Fibroblast of skin of back (primary cell): ENCODE measurements at regions not wholly inside any gene's neighbourhood (a gene's known extent, or its start where the extent isn't known, plus 50 kb on each side); places are given as distances from the start of the nearest gene placed in this dataset.
"Not testable (repeated sequence)": the region's sequence is repeated elsewhere in the genome, so short reads cannot be mapped to it uniquely, and the experiment has no call there.

ENCODE experiments used
- DNase-seq: peaks from one replicate; pipeline ENCODE4 v3.0.0-alpha.2; 2013

DNA sequence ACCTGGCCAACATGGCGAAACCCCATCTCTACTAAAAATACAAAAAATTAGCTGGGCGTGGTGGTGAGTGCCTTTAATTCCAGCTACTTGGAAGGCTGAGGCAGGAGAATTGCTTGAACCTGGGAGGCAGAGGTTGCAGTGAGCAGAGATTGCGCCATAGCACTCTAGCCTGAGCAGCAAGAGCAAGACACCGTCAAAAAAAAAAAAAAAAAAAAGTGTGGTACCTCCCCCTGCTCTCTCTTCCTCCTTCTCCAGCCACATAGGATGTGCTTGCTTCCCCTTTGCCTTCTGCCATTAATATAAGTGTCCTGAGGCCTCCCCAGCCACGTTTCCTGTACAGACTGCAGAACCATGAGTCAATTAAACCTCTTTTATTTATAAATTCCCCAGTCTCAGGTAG is 226.8 kb downstream of the CYP26B1 start:
- not testable (repeated sequence) for DNase-seq

DNA sequence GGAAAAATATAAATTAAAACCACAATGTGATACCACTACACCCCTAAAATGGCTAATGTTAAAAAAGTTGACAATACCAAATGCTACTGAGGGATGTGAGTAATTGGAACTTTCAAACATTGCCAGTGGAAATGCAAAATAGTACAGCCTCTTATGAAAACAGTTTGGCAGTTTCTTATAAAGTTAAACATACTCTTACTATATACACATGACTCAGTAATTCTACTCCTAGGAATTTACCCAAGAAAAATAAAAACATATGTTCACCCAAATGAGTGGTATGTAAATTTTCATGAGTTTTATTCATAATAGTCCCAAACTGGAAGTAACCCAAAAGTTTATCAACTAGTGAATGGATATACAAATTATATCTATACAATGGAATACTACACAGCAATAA is 228.0 kb downstream of the CYP26B1 start:
- peak; percentile 84 for DNase-seq

DNA sequence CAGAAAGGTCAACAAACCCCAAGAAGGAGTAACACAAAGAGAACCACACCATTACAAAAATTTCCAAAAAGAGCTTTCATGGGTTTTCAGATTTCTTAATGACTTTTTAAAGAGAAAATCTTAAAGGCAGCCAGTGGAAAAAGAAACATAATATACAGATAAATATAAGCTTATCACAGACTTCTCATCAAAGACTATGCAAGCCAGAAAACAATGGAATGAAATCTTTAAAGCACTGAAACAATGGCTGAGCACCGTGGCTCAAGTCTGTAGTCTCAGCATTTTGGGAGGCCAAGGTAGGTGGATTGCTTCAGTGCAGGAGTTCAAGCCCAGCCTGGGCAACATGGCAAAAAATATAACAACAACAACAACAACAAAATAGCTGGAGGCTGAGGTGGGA is 237.4 kb downstream of the CYP26B1 start:
- DNase-seq = no peak

DNA sequence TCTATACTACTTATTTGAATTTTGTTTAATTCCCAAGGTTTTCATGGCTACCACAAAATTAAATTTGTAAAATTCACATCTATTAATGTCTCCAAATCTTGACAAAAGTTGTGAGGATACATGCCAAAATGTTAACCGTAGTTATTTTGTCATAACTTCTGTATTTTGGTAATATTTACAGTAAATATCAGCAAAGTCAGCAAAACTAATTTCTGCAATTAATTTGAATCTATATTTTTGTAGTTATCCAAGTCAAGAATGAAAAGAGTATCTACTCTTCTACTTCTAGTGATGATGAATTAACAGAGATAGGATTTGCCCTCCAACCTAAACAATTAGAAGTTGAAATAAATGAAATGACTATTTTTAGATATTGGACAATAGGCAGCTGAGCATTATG is 238.9 kb downstream of the CYP26B1 start:
- no peak for DNase-seq

DNA sequence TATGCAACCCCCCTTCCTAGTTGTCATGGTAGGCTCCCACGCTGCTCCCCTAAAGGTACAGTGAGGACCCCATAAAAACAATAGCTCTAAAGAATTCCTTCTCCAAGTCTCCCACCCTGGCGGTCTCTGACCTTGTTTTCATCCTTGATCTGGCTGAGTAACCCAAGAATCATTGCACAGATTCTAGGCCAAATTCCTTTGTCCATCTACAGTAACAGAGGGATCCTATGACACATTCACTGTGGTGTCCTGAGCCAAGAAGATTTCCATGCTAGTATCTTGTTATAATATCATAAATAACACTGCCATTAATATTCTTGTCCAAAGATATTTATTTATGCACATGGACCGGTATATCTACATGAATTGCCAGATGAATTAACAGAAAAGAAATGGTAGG is 240.2 kb downstream of the CYP26B1 start:
- DNase-seq = peak; percentile 33

DNA sequence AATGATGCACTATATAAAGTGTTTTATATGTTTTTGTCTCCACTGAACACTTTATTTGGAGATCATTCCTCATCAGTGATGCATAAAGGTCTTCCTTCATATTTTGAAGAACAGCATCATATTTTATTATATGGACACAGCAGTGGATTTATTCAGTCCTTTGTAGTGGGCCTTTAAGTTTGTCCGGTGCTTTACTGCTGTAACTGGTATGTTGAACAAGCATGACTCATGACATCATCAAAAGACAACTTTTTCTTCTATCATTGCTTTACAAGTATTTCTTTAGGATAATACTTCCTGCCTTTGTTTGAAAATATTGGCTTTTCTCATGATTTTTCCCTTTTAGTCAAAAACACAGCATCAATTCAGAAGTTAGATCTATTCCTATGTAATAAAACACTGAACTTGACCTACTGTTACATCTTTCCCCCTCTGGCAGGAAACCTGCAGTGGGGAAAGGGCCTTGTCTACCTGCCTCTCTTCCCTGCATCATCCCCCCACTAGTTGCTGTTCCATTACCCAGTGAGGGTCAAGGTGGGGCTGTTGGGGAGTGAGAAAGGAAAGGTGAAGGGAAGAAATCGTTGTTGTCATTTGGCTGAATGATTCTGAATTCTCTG is 241.2 kb downstream of the CYP26B1 start:
- DNase-seq = peak; percentile 34

DNA sequence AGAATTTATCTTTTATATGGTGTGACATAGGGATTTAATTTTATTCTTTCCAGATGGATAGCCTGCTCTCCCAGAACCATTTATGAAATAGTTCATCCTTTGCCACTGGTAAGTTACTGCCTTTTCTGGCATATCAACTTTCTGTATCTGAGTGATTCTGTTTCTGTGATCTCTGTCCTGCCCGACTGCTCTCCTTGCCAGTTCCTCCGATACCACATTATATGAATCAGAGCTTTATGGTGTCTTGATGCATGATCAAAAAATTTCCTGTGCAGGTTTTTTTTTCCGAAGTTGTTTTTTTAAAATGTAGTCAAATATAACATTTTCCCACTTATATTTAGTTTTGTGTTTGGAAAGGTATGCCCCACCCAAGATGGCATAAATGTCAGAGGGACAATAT is 242.5 kb downstream of the CYP26B1 start:
- peak; percentile 35 for DNase-seq

DNA sequence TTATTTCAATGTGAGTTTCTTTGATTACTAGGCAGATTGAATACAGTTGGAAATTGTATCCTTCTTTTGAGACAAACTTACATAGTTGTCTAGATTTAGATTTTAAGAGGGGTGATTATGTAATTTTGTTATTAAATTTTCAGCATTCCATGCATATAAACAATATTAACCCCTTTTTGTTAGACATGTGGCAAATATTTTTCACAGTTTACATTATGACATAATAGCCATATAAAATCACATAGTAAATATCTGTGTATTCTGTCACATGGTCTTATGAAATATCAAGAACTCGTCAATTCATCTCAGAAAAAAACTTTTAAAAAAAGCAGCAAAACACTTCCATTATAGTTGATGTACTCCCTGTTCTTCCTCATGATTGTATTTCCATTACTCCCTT is 243.8 kb downstream of the CYP26B1 start:
- DNase-seq = no peak

DNA sequence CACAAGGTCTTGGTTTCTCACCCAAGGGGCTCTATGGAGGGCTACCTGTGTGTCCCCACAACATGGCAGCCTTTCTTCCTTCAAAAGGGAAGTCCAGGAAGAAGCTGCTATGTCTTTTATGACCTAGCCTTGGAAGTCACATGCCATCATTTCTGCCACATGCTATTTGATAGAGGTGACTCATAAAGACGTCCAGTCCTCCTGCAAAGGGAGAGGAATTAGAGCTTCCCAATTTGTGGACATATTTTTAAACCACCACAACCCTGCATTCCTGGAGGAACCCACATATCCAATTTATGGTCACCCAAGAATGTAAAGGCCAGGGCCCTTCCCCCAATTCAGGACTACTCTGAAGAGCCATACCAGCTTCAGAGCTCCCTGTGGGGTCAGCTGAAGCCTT is 246.2 kb downstream of the CYP26B1 start:
- peak; percentile 44 for DNase-seq

DNA sequence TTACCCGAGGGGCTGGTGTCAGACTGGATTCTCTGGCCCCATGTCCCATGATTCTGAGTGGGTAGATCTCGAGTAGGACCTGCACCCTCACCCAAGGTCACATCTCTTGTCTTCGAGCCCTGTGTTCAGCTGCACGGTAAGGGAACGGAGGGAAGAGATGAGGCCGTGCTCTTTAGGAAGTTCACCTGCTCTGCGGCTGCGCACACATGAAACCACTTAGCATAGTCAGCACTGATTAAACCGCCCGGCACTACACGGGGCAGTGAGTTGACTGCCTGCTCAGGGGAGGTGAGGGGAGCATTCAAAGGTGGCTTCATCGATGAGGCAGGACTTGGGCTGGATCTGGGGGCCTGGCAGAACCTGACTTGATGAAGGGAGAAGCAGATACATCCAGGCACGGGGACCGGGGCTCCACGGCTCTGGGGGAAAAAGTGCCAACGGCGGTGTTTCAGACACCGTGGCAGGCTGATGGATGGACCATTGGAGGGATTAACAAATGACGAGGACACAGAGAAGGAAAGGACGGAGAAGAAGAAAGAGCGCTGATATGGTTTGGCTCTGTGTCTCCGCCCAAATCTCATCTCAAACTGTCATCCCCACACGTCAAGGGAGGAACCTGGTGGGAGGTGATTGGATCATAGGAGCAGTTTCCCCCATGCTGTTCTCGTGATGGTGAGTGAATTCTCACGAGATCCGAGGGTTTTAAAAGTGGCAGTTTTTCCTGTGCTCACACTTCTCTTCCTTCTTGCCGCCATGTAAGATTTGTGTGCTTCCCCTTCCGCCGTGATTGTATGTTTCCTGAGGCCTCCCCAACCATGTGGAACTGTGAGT is 248.6 kb downstream of the CYP26B1 start:
- no peak for DNase-seq

DNA sequence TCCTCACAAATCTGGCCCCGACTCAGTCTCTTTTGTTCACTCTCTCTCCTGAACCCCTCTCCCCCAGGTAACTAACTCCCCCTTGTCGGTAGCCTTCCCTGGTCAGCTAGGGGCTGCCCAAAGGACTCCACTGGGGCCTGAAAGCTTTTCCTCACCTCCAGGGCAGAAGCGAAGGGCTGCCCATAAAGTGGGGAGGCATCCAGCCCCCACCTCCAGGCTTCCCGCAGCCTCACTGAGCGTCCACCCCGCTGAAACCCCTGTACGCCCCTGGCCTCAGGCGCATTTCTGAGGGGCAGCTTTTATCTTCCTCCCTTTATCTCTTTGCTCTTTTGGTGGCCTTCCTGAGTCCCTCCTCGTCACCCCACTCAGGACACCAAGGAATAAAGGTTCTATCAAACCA is 249.3 kb downstream of the CYP26B1 start:
- DNase-seq = no peak

DNA sequence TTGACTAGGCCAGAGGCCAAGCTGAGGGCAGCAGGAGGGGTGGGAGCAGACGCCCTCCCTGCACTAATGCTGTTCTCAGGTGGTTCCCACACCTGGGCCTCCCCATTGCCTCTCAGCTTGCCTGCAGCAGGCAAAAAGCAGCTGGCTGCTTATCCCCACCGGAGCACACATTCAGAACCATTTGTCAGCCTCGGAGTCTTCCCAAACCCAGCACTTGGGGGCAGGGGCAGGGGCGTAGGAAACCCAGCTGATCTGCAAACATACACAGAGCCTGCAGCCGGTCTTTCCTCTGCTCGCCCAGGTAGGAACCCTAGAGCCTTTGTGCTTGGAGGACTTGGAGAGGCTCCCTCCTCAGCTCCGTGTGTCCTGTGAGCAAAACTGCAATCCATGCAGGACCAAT is 249.8 kb downstream of the CYP26B1 start:
- no peak for DNase-seq

DNA sequence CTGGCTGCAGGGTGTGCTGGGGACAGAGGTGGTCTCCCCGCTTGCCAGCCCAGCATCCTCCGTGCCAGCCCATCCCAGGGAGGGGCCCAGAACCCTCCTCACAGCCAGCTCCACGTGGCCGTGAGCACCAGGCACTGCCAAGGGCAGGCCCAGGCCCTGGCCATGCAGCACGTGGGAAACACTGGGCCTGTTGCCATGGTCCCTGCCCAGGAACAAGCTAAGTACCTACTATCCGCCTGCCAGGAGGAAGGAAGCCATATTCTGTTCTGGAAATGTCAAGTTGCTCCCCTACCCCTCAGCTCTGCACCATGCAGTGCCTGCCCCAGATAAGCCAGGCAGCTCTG is 250.6 kb downstream of the CYP26B1 start:
- DNase-seq = no peak

DNA sequence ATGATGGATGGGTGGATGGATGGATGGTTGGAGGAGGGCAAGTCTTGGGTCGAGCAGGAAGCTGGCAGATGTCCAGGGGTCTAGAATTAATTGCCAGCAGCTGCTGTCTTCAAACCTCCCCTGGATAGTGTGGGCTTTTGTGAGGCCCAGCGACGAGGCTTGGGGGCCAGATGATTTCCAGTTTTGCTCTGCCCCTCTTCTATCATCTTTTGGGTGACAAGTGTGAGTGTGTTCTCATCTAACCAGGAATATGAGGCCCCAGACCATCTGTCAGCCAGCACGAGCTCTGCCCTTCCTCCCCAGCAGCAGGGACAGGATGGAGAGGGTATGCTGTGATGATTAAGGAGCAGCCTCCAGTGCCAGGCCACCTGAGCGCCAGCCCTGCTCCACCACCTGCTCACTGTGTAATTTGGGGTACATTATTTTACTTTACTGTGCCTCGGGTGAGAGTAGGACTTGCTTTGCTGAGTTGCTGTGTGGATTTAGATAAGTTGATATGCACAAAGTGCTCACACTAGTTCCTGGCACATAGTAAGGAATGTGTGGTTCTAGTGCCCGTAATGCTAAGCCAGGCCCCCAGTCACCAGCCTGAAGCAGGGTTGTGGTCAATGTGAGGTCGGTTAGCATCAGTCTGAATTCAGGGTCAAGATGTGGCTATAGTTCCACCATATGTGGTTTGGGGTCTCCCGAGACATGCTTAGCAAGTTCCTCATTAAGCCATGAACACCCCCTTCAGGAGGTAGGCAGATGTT is 251.1 kb downstream of the CYP26B1 start:
- no peak for DNase-seq

DNA sequence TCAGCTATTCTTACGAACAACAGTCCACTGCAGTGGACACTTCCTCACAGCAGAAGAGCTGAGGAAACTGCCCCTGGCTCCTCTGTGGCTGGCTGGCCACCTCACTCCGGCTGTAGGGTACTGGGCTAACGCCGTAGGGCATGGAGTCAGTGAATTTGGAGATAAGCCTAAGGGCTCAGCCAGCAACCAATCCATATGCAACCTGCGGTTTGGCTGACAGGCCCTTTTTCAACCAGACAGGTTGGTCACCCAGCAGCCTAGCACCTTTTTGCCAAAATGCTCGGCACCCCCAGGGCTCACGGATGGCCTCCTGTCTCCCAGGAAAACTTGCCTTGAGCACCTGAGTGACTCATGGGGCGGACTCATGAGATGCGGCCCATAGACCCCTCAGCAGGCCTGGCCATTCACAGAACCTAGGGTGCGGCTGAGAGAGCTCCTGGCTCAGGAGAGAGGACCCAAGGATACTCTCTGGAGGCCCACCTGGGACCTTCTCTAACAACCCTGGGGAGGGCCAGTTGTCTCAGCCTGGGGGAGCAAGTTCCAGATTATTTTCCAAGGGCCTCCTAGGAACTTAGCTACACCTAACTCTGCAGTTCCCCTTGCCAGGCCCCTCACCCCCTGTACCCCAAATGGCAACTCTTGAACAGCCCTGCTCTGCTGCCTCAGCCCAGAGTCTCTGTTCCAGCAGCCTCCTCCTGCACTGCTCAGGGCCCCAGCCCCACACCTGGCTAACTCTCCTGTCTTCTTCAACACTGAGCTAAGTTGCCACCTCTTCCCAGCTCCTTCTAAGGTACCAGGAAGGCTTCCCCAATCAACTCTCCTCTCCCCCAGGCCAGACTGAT is 252.1 kb downstream of the CYP26B1 start:
- DNase-seq = no peak

DNA sequence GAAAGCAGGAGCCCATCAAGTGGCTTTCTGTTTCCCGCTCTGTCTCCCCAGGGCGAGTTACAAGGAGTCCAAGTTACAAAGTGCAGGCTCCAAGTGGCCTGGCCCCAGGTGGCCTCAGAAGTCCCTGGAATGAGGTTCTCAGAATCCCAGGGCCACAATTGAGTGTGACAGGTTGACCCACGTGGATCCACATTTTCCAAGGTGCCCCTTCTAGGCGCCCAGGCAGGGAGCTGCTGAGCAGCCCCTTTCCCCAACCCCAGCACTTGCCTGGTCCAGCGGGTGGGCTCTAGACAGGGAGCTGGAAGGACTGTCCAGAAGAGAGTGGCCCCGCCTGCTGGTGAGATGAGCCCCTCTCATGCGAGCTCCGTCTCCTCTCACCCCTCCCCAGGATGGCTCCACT is 253.4 kb downstream of the CYP26B1 start:
- DNase-seq = no peak

DNA sequence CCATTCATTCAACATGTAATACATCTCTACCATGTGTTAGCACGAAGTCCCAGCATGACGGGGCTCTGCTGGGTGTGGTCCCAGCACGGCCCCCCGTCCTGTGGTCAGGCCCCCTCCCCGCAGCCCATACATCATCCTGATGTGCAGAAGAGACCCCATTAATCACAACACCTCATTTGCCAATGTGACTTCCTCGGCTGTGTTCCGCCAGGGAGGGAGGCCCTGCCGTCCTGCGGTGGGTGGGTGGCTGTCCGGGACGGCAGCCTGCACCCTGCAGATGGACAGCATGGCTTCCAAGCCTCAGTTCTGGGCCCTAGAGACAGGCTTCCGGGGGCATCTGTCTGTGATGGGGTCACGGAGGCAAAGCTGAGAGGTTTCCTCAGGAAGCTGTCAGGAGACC is 254.0 kb downstream of the CYP26B1 start:
- DNase-seq = no peak

DNA sequence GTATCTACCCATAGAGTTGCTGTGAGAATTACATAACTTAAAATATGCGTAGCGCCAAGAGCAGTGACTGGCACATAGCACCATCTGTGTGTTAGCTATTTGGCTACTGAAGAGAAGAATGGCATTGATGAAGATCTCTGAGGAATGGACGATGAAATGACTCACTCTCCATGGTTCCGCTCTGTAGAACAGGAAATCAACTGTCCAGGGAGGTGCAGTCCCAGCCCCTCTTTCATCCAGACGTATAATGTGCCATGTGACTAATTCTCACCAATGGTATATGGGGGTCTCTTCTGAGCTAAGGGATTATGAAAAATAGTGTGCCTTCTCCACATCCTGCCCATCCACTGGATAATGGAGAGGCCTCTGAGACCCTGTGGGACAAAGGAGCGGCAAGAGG is 254.8 kb downstream of the CYP26B1 start:
- no peak for DNase-seq

DNA sequence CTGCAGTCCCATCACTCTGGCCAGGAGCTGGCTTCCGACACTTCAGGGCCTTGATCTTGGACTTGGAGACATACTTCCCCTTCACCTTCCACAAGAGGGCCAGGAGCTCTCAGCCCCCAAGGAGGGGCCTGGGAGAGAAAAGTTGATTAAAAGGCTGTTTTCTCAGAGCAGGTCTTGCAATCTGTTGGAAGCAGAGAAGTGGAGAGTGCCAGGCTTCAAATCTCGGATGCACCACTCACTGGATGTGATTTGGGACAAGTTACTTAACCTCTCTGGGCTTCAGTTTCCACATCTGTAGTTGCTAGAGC is 255.3 kb downstream of the CYP26B1 start:
- DNase-seq = no peak

DNA sequence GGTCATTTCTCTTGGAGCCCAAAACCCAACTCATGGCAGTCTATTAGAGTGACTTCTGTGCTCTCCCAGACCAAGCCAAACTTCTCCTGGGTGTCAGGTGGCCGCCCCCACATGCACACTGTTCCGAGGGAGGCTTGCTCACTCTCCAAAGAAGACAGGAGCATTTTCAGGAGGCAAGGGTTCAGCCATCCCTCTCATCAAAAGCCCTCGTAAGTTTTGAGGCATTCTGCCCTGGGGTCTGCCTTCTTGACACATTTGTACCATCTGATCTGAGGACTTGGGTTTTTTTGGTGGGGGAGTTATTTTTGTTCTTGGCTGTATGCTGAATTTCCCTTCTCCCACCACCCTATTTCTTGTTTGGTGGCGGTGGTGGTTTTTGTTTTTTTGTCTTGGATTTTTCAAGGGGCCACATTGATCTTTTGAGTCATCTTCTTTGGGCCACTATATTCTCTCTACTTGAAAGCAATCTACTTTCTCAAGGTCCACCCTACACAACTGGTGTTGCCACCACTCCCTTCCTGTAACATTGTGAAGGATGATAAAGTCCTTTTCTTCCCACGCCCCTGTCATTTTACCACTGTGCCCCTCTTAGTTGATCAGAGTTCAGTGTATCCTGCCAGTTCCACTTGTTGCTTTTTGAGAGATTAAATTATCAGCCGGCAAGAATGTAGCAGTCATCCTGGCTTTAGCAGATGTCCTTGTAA is 255.8 kb downstream of the CYP26B1 start:
- DNase-seq = no peak

DNA sequence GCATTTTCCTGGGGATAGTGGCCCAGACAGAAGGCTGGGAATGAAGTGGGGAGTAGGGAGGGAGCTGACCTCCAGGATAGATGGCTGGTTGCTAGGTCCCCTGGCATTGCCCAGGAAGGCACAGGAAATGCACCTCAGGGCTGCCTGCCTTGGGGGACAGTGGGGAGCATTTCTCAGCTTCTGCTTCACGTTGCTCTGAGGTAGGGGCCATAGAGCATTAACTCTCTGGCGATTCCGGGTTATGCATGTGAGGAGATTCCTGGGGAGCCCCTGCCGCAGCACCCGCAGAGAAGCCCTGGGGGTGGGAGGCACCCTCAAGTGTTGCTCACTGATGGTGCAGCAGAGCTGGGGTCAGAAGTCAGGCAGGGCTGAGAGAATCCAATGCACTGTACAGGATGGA is 256.5 kb downstream of the CYP26B1 start:
- DNase-seq = no peak
